ENCODE measurements at regions not wholly inside any gene's neighbourhood (a gene's known extent, or its start where the extent isn't known, plus 50 kb on each side); places are given as distances from the start of the nearest gene placed in this dataset.

- TF ChIP-seq POLR2AphosphoS5 (IDR thresholded peaks at IDR 0.05; ENCODE audit: low read depth, low read length) (no peak), CTCF (IDR thresholded peaks at IDR 0.05 in 2 of 3, conservative IDR thresholded peaks at IDR 0.05 in 1 of 3; ENCODE audit: borderline replicate concordance in 1 of 3, insufficient read depth in 1 of 3, low read depth in 2 of 3, low read length in 2 of 3) (no peak), POLR2A (IDR thresholded peaks at IDR 0.05; ENCODE audit: borderline replicate concordance, extremely low read depth, insufficient read depth, insufficient read length) (no peak), YY1 (IDR thresholded peaks at IDR 0.05; ENCODE audit: extremely low read depth, insufficient replicate concordance, low read depth, low read length) (no peak), EZH2phosphoT487 (IDR thresholded peaks at IDR 0.05; ENCODE audit: borderline replicate concordance) (no peak)
These were observed 160.0 kb upstream of the NHS start for GRCh38 chrX:17214962-17215361.
